SK-N-SH (cell line): ENCODE measurements at regions not wholly inside any gene's neighbourhood (a gene's known extent, or its start where the extent isn't known, plus 50 kb on each side); places are given as distances from the start of the nearest gene placed in this dataset.

Experiments
- CTCF ChIP-seq: fragments of 200-600 bp; sonication (generic); IDR thresholded peaks from 2 replicates; pipeline ENCODE4 v1.6.1; 2017; ENCODE audit warnings: antibody characterized with exemption, mild to moderate bottlenecking, moderate library complexity
- POLR2AphosphoS5 ChIP-seq: IDR thresholded peaks from 2 replicates; pipeline ENCODE4 v1.6.1; 2012; ENCODE audit warnings: low read depth, low read length
- RAD21 ChIP-seq: IDR thresholded peaks from 2 replicates; pipeline ENCODE4 v1.6.1; 2012; ENCODE audit warnings: mild to moderate bottlenecking, low read length
- SIN3A ChIP-seq: IDR thresholded peaks from 2 replicates; pipeline ENCODE4 v1.6.1; 2012; ENCODE audit warnings: low read depth, mild to moderate bottlenecking, low read length, moderate library complexity, borderline replicate concordance
- TF ChIP-seq, protein P1 (sequence below): fragments of 150-350 bp; IDR thresholded peaks from 2 replicates; pipeline ENCODE4 v1.6.1; 2016; ENCODE audit warnings: mild to moderate bottlenecking, low read depth, low read length
- TF ChIP-seq, protein P2 (sequence below): IDR thresholded peaks from 2 replicates; pipeline ENCODE4 v1.6.1; 2012; ENCODE audit warnings: mild to moderate bottlenecking, low read depth, low read length, moderate library complexity

GRCh38 chr10:42971251-42971599 is 105.6 kb upstream of the RET start:
- TF ChIP-seq CTCF (no peak), RAD21 (no peak), POLR2AphosphoS5 (no peak), SIN3A (no peak)
- TF ChIP-seq, protein P1, sequence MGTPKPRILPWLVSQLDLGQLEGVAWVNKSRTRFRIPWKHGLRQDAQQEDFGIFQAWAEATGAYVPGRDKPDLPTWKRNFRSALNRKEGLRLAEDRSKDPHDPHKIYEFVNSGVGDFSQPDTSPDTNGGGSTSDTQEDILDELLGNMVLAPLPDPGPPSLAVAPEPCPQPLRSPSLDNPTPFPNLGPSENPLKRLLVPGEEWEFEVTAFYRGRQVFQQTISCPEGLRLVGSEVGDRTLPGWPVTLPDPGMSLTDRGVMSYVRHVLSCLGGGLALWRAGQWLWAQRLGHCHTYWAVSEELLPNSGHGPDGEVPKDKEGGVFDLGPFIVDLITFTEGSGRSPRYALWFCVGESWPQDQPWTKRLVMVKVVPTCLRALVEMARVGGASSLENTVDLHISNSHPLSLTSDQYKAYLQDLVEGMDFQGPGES, result no peak
- TF ChIP-seq, protein P2, sequence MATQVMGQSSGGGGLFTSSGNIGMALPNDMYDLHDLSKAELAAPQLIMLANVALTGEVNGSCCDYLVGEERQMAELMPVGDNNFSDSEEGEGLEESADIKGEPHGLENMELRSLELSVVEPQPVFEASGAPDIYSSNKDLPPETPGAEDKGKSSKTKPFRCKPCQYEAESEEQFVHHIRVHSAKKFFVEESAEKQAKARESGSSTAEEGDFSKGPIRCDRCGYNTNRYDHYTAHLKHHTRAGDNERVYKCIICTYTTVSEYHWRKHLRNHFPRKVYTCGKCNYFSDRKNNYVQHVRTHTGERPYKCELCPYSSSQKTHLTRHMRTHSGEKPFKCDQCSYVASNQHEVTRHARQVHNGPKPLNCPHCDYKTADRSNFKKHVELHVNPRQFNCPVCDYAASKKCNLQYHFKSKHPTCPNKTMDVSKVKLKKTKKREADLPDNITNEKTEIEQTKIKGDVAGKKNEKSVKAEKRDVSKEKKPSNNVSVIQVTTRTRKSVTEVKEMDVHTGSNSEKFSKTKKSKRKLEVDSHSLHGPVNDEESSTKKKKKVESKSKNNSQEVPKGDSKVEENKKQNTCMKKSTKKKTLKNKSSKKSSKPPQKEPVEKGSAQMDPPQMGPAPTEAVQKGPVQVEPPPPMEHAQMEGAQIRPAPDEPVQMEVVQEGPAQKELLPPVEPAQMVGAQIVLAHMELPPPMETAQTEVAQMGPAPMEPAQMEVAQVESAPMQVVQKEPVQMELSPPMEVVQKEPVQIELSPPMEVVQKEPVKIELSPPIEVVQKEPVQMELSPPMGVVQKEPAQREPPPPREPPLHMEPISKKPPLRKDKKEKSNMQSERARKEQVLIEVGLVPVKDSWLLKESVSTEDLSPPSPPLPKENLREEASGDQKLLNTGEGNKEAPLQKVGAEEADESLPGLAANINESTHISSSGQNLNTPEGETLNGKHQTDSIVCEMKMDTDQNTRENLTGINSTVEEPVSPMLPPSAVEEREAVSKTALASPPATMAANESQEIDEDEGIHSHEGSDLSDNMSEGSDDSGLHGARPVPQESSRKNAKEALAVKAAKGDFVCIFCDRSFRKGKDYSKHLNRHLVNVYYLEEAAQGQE, result no peak
